CD8-positive, alpha-beta memory T cell (primary cell): ENCODE measurements at regions not wholly inside any gene's neighbourhood (a gene's known extent, or its start where the extent isn't known, plus 50 kb on each side); places are given as distances from the start of the nearest gene placed in this dataset.

Experiments
- CTCF ChIA-PET: fragments of 350-600 bp; sonication (Branson Sonifier 250); formaldehyde crosslinking; loops from one replicate; lab custom pipeline; 2021; ENCODE audit warnings: antibody characterized with exemption; lab: Charles Lee
- POLR2A ChIA-PET: fragments of 350-600 bp; sonication (Branson Sonifier 250); formaldehyde crosslinking; loops from one replicate; lab custom pipeline; 2021; ENCODE audit warnings: antibody characterized with exemption; lab: Charles Lee
- DNase-seq, 5 donors: peaks; one replicate each; pipeline versions ENCODE4 v3.0.0 to v3.0.0-alpha.2; 2020 to 2022; ENCODE audit warnings: mixed read lengths in 1 of 5
- H3K27ac ChIP-seq: one replicate; pipeline ENCODE4 v1.7.0; 2013; ENCODE audit warnings: low read depth, mild to moderate bottlenecking, low read length, moderate library complexity
- H3K27me3 ChIP-seq: 2 replicates; pipeline ENCODE4 v1.7.0; 2013; ENCODE audit warnings: low read length, mild to moderate bottlenecking; ENCODE audit not compliant: insufficient read depth, poor library complexity, severe bottlenecking
- H3K36me3 ChIP-seq: 2 replicates; pipeline ENCODE4 v1.7.0; 2013; ENCODE audit warnings: mild to moderate bottlenecking, low read length, moderate library complexity; ENCODE audit not compliant: insufficient read depth
- H3K4me1 ChIP-seq: 2 replicates; pipeline ENCODE4 v1.7.0; 2013; ENCODE audit warnings: mild to moderate bottlenecking, low read length, moderate library complexity; ENCODE audit not compliant: insufficient read depth
- H3K4me3 ChIP-seq: 2 replicates; pipeline ENCODE4 v1.7.0; 2013; ENCODE audit warnings: mild to moderate bottlenecking, low read length
- H3K9me3 ChIP-seq: 2 replicates; pipeline ENCODE4 v1.7.0; 2013; ENCODE audit warnings: mild to moderate bottlenecking, low read length
- H3K27ac Mint-ChIP-seq, 8 donors: one replicate each; pipeline ENCODE4 v1.8.0; 2020 to 2021; ENCODE audit warnings: mixed read lengths in 8 of 8, mild to moderate bottlenecking in 6 of 8, inconsistent platforms in 3 of 8, moderate library complexity in 3 of 8
- H3K27me3 Mint-ChIP-seq, 2 donors: one replicate each; pipeline ENCODE4 v1.8.0; 2020 to 2021; ENCODE audit warnings: mixed read lengths in 2 of 2, mild to moderate bottlenecking in 1 of 2, moderate library complexity in 1 of 2
- H3K36me3 Mint-ChIP-seq, 3 donors: one replicate each; pipeline ENCODE4 v1.8.0; 2020 to 2021; ENCODE audit warnings: mixed read lengths in 3 of 3, inconsistent platforms in 1 of 3, mild to moderate bottlenecking in 1 of 3
- H3K4me1 Mint-ChIP-seq, 3 donors: one replicate each; pipeline ENCODE4 v1.8.0; 2020 to 2021; ENCODE audit warnings: mixed read lengths in 3 of 3, inconsistent platforms in 1 of 3, mild to moderate bottlenecking in 1 of 3
- H3K4me3 Mint-ChIP-seq, 7 donors: one replicate each; pipeline ENCODE4 v1.8.0; 2020 to 2021; ENCODE audit warnings: mixed read lengths in 7 of 7, mild to moderate bottlenecking in 6 of 7, moderate library complexity in 4 of 7, inconsistent platforms in 2 of 7
- H3K9me3 Mint-ChIP-seq, 5 donors: one replicate each; pipeline ENCODE4 v1.8.0; 2020 to 2022; ENCODE audit warnings: mixed read lengths in 5 of 5, mild to moderate bottlenecking in 3 of 5, moderate library complexity in 2 of 5, inconsistent platforms in 1 of 5

DNA sequence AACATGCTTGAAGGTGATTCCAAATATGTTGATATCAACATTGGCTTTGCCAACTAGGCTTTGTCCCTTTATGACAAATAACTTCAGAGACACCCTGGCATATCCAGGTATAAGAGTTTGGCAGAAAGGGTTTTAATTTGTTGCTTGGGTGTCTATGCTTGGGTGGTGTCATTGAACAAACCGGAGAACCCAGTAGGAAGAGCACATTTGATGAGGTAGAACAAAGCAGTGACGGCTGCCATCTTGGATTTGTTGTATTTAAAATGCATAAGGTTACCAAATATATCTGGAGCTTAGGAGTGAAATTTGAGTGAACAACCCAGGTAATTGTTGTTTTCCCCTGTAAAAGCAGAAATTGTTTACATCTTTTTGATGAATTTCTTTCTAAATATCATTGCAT lies 503.7 kb upstream of the JARID2 start:
- peaks cover 7% of the 10 kb centered on the region for H3K4me1 ChIP-seq
- Mint-ChIP-seq H3K27ac (no peak overlapping the region), H3K4me1 (peaks cover 5 to 19% (median 12%) of the 10 kb centered on the region in 3 donors), H3K9me3 (no peaks in the 10 kb centered on the region), H3K4me3 (no peak overlapping the region), H3K27me3 (peaks cover 8 to 19% of the 10 kb centered on the region in 2 donors), H3K36me3 (peaks cover 0 to 13% (median 3%) of the 10 kb centered on the region in 3 donors)
- no peak overlapping the region for H3K4me3 ChIP-seq
- H3K36me3 ChIP-seq, result no peaks in the 10 kb centered on the region
- no peaks in the 10 kb centered on the region for H3K27me3 ChIP-seq
- H3K27ac ChIP-seq, result no peak overlapping the region
- ChIA-PET CTCF (no interaction called here), POLR2A (interaction anchor here (0.6 kb wide), 1 partner anchor 856 kb away, joined by 3 read pairs; no protein-coding TSS in a partner anchor)
- H3K9me3 ChIP-seq, result no peaks in the 10 kb centered on the region
- no peak for DNase-seq

DNA sequence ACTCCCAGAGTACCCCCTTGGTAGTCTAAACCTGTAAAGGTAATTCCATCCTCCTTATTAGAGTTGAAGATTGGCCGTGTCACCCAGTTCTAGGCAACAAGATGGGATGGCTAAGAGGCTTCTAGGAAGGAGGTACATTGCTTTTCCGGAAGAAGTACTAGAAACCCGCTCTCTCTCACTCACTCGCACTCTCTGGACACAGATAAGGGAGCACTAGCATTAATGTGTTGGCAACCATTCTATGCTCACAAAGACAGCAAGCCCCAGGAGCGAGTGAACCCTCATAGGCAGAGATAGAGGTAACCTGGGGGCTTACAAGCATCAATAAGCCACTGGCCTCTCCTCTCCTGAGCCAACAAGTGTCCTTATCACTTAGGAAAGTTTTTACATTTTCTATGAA lies 503.2 kb upstream of the JARID2 start:
- peaks cover 7% of the 10 kb centered on the region for H3K4me1 ChIP-seq
- no peaks in the 10 kb centered on the region for H3K36me3 ChIP-seq
- H3K9me3 ChIP-seq, result no peaks in the 10 kb centered on the region
- peaks cover 0 to 13% (median 3%) of the 10 kb centered on the region in 3 donors for H3K36me3 Mint-ChIP-seq
- no peak overlapping the region for H3K27ac ChIP-seq
- peak overlapping the region in 1 of 8 donors; percentile 33 for H3K27ac Mint-ChIP-seq
- peaks cover 8 to 19% of the 10 kb centered on the region in 2 donors for H3K27me3 Mint-ChIP-seq
- DNase-seq, result no peak
- POLR2A ChIA-PET, result interaction anchor here (0.6 kb wide), 1 partner anchor 856 kb away, joined by 3 read pairs; no protein-coding TSS in a partner anchor
- no peak overlapping the region for H3K4me3 Mint-ChIP-seq
- peaks cover 6 to 19% (median 14%) of the 10 kb centered on the region in 3 donors for H3K4me1 Mint-ChIP-seq
- CTCF ChIA-PET, result no interaction called here
- H3K4me3 ChIP-seq, result no peak overlapping the region
- H3K9me3 Mint-ChIP-seq, result no peaks in the 10 kb centered on the region
- no peaks in the 10 kb centered on the region for H3K27me3 ChIP-seq

- ChIA-PET CTCF (no interaction called here), POLR2A (no interaction called here)
- no peak for DNase-seq
- H3K4me3 ChIP-seq, result no peak overlapping the region
- no peak overlapping the region for H3K4me3 Mint-ChIP-seq
- peak overlapping the region in 1 of 8 donors; percentile 15 for H3K27ac Mint-ChIP-seq
- peaks cover 0 to 13% (median 3%) of the 10 kb centered on the region in 3 donors for H3K36me3 Mint-ChIP-seq
- H3K4me1 Mint-ChIP-seq, result peaks cover 10 to 22% (median 18%) of the 10 kb centered on the region in 3 donors
- no peak overlapping the region for H3K27ac ChIP-seq
- H3K9me3 Mint-ChIP-seq, result no peaks in the 10 kb centered on the region
- peaks cover 8 to 19% of the 10 kb centered on the region in 2 donors for H3K27me3 Mint-ChIP-seq
- H3K4me1 ChIP-seq, result peaks cover 7% of the 10 kb centered on the region
- H3K36me3 ChIP-seq, result no peaks in the 10 kb centered on the region
- no peaks in the 10 kb centered on the region for H3K27me3 ChIP-seq
- no peaks in the 10 kb centered on the region for H3K9me3 ChIP-seq
These were observed 502.8 kb upstream of the JARID2 start for GRCh38 chr6:14743144-14743473.

GRCh38 chr6:14743474-14744211 lies 502.2 kb upstream of the JARID2 start:
- Mint-ChIP-seq H3K27me3 (peaks cover 8 to 19% of the 10 kb centered on the region in 2 donors), H3K4me1 (peaks cover 14 to 27% (median 24%) of the 10 kb centered on the region in 3 donors), H3K4me3 (no peak overlapping the region), H3K27ac (peak overlapping the region in 2 of 8 donors; percentile 1 to 10), H3K9me3 (no peaks in the 10 kb centered on the region), H3K36me3 (peaks cover 0 to 13% (median 3%) of the 10 kb centered on the region in 3 donors)
- H3K27me3 ChIP-seq, result no peaks in the 10 kb centered on the region
- no peak overlapping the region for H3K4me3 ChIP-seq
- H3K4me1 ChIP-seq, result peaks cover 7% of the 10 kb centered on the region
- H3K36me3 ChIP-seq, result no peaks in the 10 kb centered on the region
- no peak overlapping the region for H3K27ac ChIP-seq
- H3K9me3 ChIP-seq, result no peaks in the 10 kb centered on the region
- CTCF ChIA-PET, result no interaction called here
- peak in 2 of 5 donors; percentile 8 to 53 for DNase-seq
- POLR2A ChIA-PET, result interaction anchor here (0.6 kb wide), 1 partner anchor 457 kb away, joined by 4 read pairs; no protein-coding TSS in a partner anchor

- Mint-ChIP-seq H3K27ac (peak overlapping the region in 2 of 8 donors; percentile 1 to 10), H3K36me3 (peaks cover 0 to 13% (median 3%) of the 10 kb centered on the region in 3 donors), H3K27me3 (peaks cover 10 to 19% of the 10 kb centered on the region in 2 donors), H3K4me3 (no peak overlapping the region), H3K9me3 (no peaks in the 10 kb centered on the region), H3K4me1 (peaks cover 18 to 32% (median 29%) of the 10 kb centered on the region in 3 donors)
- Histone ChIP-seq H3K4me1 (peaks cover 7% of the 10 kb centered on the region), H3K27ac (no peak overlapping the region), H3K4me3 (no peak overlapping the region), H3K27me3 (no peaks in the 10 kb centered on the region), H3K36me3 (no peaks in the 10 kb centered on the region), H3K9me3 (no peaks in the 10 kb centered on the region)
- DNase-seq, result no peak
- POLR2A ChIA-PET, result interaction anchor here (0.6 kb wide), 1 partner anchor 457 kb away, joined by 4 read pairs; no protein-coding TSS in a partner anchor
- CTCF ChIA-PET, result no interaction called here
These were observed 501.7 kb upstream of the JARID2 start for GRCh38 chr6:14744212-14744556.

- peaks cover 0 to 9% (median 0%) of the 10 kb centered on the region in 3 donors for H3K36me3 Mint-ChIP-seq
- no peak for DNase-seq
- Histone ChIP-seq H3K4me1 (peaks cover 7% of the 10 kb centered on the region), H3K27ac (no peak overlapping the region), H3K4me3 (no peak overlapping the region), H3K36me3 (no peaks in the 10 kb centered on the region), H3K9me3 (no peaks in the 10 kb centered on the region), H3K27me3 (no peaks in the 10 kb centered on the region)
- H3K27me3 Mint-ChIP-seq, result peaks cover 14 to 19% of the 10 kb centered on the region in 2 donors
- H3K27ac Mint-ChIP-seq, result peak overlapping the region in 1 of 8 donors; percentile 16
- no peaks in the 10 kb centered on the region for H3K9me3 Mint-ChIP-seq
- CTCF ChIA-PET, result no interaction called here
- POLR2A ChIA-PET, result no interaction called here
- peaks cover 18 to 32% (median 32%) of the 10 kb centered on the region in 3 donors for H3K4me1 Mint-ChIP-seq
- H3K4me3 Mint-ChIP-seq, result no peak overlapping the region
These were observed 499.6 kb upstream of the JARID2 start for GRCh38 chr6:14746139-14746837.

DNA sequence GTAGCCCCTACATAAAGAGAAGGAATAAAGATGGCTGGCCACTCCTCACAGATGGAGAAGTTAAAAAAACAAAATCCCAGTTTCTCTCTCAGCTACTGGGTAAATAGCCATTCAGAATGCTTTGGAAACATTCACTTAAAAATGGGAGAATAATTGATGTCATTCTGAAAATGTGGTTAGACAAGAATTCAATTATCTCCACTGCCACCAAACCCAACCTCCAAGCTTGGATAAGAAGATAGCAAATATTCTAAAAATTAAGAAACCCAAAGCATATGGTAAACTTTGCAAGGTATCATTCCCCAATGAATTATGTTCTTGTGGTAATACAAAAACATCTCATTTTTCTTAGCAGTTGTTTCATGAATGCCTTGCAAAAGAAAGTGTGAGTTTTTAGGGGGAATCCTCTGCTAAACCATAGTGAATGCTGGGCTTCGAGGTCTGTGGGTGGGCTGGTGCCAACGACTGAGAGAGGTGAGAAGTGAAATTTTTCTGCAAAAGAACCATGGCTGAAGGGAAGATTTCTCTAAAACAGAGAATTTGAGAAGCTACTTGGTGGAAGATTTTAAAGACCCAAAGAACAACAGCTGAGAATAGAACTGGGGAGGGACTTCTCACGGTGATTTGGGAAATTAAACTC lies 497.9 kb upstream of the JARID2 start:
- no peaks in the 10 kb centered on the region for H3K27me3 ChIP-seq
- Mint-ChIP-seq H3K9me3 (no peaks in the 10 kb centered on the region), H3K4me1 (peaks cover 18 to 32% (median 32%) of the 10 kb centered on the region in 3 donors), H3K27ac (peak overlapping the region in 4 of 8 donors; percentile 26 to 83 (median 43)), H3K27me3 (peaks cover 14 to 19% of the 10 kb centered on the region in 2 donors), H3K36me3 (peaks cover 0 to 9% (median 0%) of the 10 kb centered on the region in 3 donors), H3K4me3 (peak overlapping the region in 5 of 7 donors; percentile 3 to 75 (median 54))
- no peaks in the 10 kb centered on the region for H3K9me3 ChIP-seq
- DNase-seq, result no peak
- H3K4me1 ChIP-seq, result peaks cover 7% of the 10 kb centered on the region
- no peaks in the 10 kb centered on the region for H3K36me3 ChIP-seq
- POLR2A ChIA-PET, result no interaction called here
- H3K27ac ChIP-seq, result no peak overlapping the region
- H3K4me3 ChIP-seq, result no peak overlapping the region
- CTCF ChIA-PET, result no interaction called here
